ENCODE measurements at regions not wholly inside any gene's neighbourhood (a gene's known extent, or its start where the extent isn't known, plus 50 kb on each side); places are given as distances from the start of the nearest gene placed in this dataset.
"Not testable (repeated sequence)": the region's sequence is repeated elsewhere in the genome, so short reads cannot be mapped to it uniquely, and the experiment has no call there.

DNA sequence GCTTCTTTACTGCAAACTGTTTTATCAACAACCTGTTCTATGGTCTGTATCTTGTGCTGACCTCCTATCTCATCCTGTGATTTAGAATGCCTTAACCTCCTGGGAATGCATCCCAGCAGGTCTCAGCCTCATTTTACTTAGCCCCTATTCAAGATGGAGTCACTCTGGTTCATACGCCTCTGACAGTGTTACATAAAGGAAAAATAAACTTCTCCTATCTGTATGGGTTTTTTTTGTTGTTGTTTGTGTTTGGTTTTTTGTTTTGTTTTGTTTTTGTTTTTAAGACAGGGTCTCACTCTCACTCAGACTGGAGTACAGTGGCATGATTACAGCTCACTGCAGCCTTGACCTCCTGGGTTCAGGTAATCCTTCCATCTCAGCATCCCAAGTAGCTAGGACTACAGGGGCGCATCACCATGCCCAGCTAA, 62.1 kb downstream of the RESF1 start:
- CTCF ChIA-PET = no interaction called here
- DNase-seq = no peak
- H3K9me3 Mint-ChIP-seq (ENCODE audit: low read depth, unreplicated experiment) = peaks cover 2% of the 10 kb centered on the region
- no peak overlapping the region for H3K4me3 Mint-ChIP-seq (ENCODE audit: low read depth, unreplicated experiment)
- H3K27me3 Mint-ChIP-seq (ENCODE audit: unreplicated experiment) = no peaks in the 10 kb centered on the region
- no peaks in the 10 kb centered on the region for H3K36me3 Mint-ChIP-seq (ENCODE audit: insufficient read depth, unreplicated experiment)
- no peak overlapping the region for H3K27ac Mint-ChIP-seq (ENCODE audit: unreplicated experiment)
- no TSS peak for BruUV-seq (replicated peaks)
- H3K4me1 Mint-ChIP-seq (ENCODE audit: low read depth, unreplicated experiment) = no peaks in the 10 kb centered on the region
- intact Hi-C loops (cut with micrococcal nuclease; ENCODE audit: unreplicated experiment) = no loop called here
- TF ChIP-seq CTCF (IDR thresholded peaks at IDR 0.05; ENCODE audit: unreplicated experiment) = no peak

DNA sequence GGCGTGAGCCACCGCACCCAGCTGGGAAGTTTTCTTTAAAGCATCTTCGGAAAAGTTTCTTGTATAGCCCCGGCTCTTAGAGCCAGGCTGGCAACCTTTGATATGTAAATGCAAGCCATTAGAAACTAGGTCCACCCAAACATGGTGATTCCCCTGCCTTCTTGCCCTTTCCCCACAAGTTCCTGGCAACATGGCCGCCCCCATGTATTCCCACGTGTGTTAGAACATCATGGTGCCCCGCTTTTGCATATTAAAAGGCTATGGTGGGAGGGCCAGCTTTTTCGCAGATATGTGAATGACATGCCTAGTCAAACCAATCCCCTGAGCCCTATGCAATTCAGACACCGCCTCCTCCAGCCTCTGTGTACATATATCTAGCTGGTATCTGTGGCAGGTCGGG, 63.2 kb downstream of the RESF1 start:
- H3K36me3 Mint-ChIP-seq (ENCODE audit: insufficient read depth, unreplicated experiment); intact Hi-C loops (cut with micrococcal nuclease; ENCODE audit: unreplicated experiment); H3K4me1 Mint-ChIP-seq (ENCODE audit: low read depth, unreplicated experiment); H3K4me3 Mint-ChIP-seq (ENCODE audit: low read depth, unreplicated experiment); H3K27ac Mint-ChIP-seq (ENCODE audit: unreplicated experiment); H3K27me3 Mint-ChIP-seq (ENCODE audit: unreplicated experiment); CTCF ChIA-PET; BruUV-seq (replicated peaks); H3K9me3 Mint-ChIP-seq (ENCODE audit: low read depth, unreplicated experiment); DNase-seq: not testable (repeated sequence)

GRCh38 chr12:32023861-32024260, 64.6 kb downstream of the RESF1 start:
- H3K4me3 Mint-ChIP-seq (ENCODE audit: low read depth, unreplicated experiment); intact Hi-C loops (cut with micrococcal nuclease; ENCODE audit: unreplicated experiment); DNase-seq; H3K36me3 Mint-ChIP-seq (ENCODE audit: insufficient read depth, unreplicated experiment); H3K27me3 Mint-ChIP-seq (ENCODE audit: unreplicated experiment); H3K9me3 Mint-ChIP-seq (ENCODE audit: low read depth, unreplicated experiment); H3K4me1 Mint-ChIP-seq (ENCODE audit: low read depth, unreplicated experiment); BruUV-seq (replicated peaks); H3K27ac Mint-ChIP-seq (ENCODE audit: unreplicated experiment); CTCF ChIA-PET: not testable (repeated sequence)

GRCh38 chr12:32024884-32025592, 65.8 kb downstream of the RESF1 start:
- TF ChIP-seq CTCF (IDR thresholded peaks at IDR 0.05; ENCODE audit: unreplicated experiment) = no peak
- H3K27ac Mint-ChIP-seq (ENCODE audit: unreplicated experiment) = no peak overlapping the region
- DNase-seq = no peak

DNA sequence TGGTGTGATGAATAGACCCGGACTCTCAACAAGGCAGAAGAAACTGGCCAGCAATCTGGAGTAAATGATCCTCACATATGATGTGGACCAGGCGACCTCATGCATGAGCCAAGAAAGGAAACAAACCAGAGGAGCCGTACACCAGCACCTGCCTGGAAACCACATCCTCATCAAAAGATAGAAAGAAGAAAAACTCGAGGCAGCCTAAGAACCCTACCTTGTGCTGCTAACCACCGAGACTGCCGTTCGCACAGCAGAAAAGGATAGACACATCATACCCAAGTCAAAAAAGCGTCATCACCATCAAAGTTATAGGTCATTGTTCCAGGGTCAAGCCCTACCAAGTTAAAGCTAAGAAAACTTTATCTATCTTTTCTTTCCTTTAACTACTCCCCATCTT, 66.7 kb downstream of the RESF1 start:
- BruUV-seq (replicated peaks) = no TSS peak
- Mint-ChIP-seq H3K4me3 (ENCODE audit: low read depth, unreplicated experiment) (no peak overlapping the region), H3K27ac (ENCODE audit: unreplicated experiment) (no peak overlapping the region), H3K36me3 (ENCODE audit: insufficient read depth, unreplicated experiment) (no peaks in the 10 kb centered on the region), H3K27me3 (ENCODE audit: unreplicated experiment) (no peaks in the 10 kb centered on the region), H3K4me1 (ENCODE audit: low read depth, unreplicated experiment) (no peaks in the 10 kb centered on the region), H3K9me3 (ENCODE audit: low read depth, unreplicated experiment) (peaks cover 2% of the 10 kb centered on the region)
- intact Hi-C loops (cut with micrococcal nuclease; ENCODE audit: unreplicated experiment) = no loop called here
- DNase-seq = no peak
- CTCF ChIA-PET = no interaction called here
- TF ChIP-seq CTCF (IDR thresholded peaks at IDR 0.05; ENCODE audit: unreplicated experiment) = no peak

More at GRCh38 chr12:32024884-32025592, 65.8 kb downstream of the RESF1 start:
- intact Hi-C loops (cut with micrococcal nuclease; ENCODE audit: unreplicated experiment) = no loop called here
- H3K36me3 Mint-ChIP-seq (ENCODE audit: insufficient read depth, unreplicated experiment) = no peaks in the 10 kb centered on the region
- no peak overlapping the region for H3K4me3 Mint-ChIP-seq (ENCODE audit: low read depth, unreplicated experiment)
- H3K4me1 Mint-ChIP-seq (ENCODE audit: low read depth, unreplicated experiment) = no peaks in the 10 kb centered on the region
- BruUV-seq (replicated peaks) = no TSS peak
- CTCF ChIA-PET = no interaction called here
- H3K9me3 Mint-ChIP-seq (ENCODE audit: low read depth, unreplicated experiment) = peaks cover 2% of the 10 kb centered on the region
- no peaks in the 10 kb centered on the region for H3K27me3 Mint-ChIP-seq (ENCODE audit: unreplicated experiment)
